ENCODE measurements at regions not wholly inside any gene's neighbourhood (a gene's known extent, or its start where the extent isn't known, plus 50 kb on each side); places are given as distances from the start of the nearest gene placed in this dataset.

GRCh38 chr3:55300701-55301100, 186.4 kb downstream of the WNT5A start:
- DNase-seq (ENCODE audit: low spot score in 2 of 2): no peak
- Histone ChIP-seq H3K27ac (no peak overlapping the region), H3K36me3 (no peaks in the 10 kb centered on the region), H3K4me1 (no peaks in the 10 kb centered on the region), H3K27me3 (no peaks in the 10 kb centered on the region), H3K9me3 (no peaks in the 10 kb centered on the region), H3K4me3 (no peak overlapping the region)
- TF ChIP-seq POLR2A (IDR thresholded peaks at IDR 0.05) (no peak), POLR2AphosphoS5 (IDR thresholded peaks at IDR 0.05) (no peak), CTCF (IDR thresholded peaks at IDR 0.05) (no peak)
- intact Hi-C loops (cut with DNase I; ENCODE audit: low total_unique reads): no loop called here

- H3K27me3 ChIP-seq: no peaks in the 10 kb centered on the region
- TF ChIP-seq POLR2AphosphoS5 (IDR thresholded peaks at IDR 0.05): no peak
- no peak for TF ChIP-seq CTCF (IDR thresholded peaks at IDR 0.05)
- TF ChIP-seq POLR2A (IDR thresholded peaks at IDR 0.05): no peak
- DNase-seq (ENCODE audit: low spot score in 2 of 2): no peak
- no peaks in the 10 kb centered on the region for H3K9me3 ChIP-seq
- H3K4me1 ChIP-seq: no peaks in the 10 kb centered on the region
- no peaks in the 10 kb centered on the region for H3K36me3 ChIP-seq
- intact Hi-C loops (cut with DNase I; ENCODE audit: low total_unique reads): no loop called here
- no peak overlapping the region for H3K4me3 ChIP-seq
- no peak overlapping the region for H3K27ac ChIP-seq
Observed at GRCh38 chr3:55297706-55298105, 189.4 kb downstream of the WNT5A start.

GRCh38 chr3:55297245-55297644, 189.9 kb downstream of the WNT5A start:
- Histone ChIP-seq H3K36me3 (no peaks in the 10 kb centered on the region), H3K9me3 (no peaks in the 10 kb centered on the region), H3K27me3 (no peaks in the 10 kb centered on the region), H3K27ac (no peak overlapping the region), H3K4me3 (no peak overlapping the region), H3K4me1 (no peaks in the 10 kb centered on the region)
- intact Hi-C loops (cut with DNase I; ENCODE audit: low total_unique reads): no loop called here
- DNase-seq (ENCODE audit: low spot score in 2 of 2): no peak
- no peak for TF ChIP-seq POLR2AphosphoS5 (IDR thresholded peaks at IDR 0.05)
- TF ChIP-seq CTCF (IDR thresholded peaks at IDR 0.05): no peak
- no peak for TF ChIP-seq POLR2A (IDR thresholded peaks at IDR 0.05)

- no peaks in the 10 kb centered on the region for H3K9me3 ChIP-seq
- intact Hi-C loops (cut with DNase I; ENCODE audit: low total_unique reads): no loop called here
- DNase-seq (ENCODE audit: low spot score in 2 of 2): no peak
- TF ChIP-seq CTCF (IDR thresholded peaks at IDR 0.05) (no peak), POLR2AphosphoS5 (IDR thresholded peaks at IDR 0.05) (no peak), POLR2A (IDR thresholded peaks at IDR 0.05) (no peak)
- H3K27ac ChIP-seq: no peak overlapping the region
- no peaks in the 10 kb centered on the region for H3K27me3 ChIP-seq
- no peaks in the 10 kb centered on the region for H3K4me1 ChIP-seq
- no peak overlapping the region for H3K4me3 ChIP-seq
- no peaks in the 10 kb centered on the region for H3K36me3 ChIP-seq
Observed at GRCh38 chr3:55296791-55297190, 190.3 kb downstream of the WNT5A start.

- intact Hi-C loops (cut with DNase I; ENCODE audit: low total_unique reads): no loop called here
- H3K27ac ChIP-seq: no peak overlapping the region
- no peak for DNase-seq (ENCODE audit: low spot score in 2 of 2)
- H3K4me1 ChIP-seq: no peaks in the 10 kb centered on the region
- H3K27me3 ChIP-seq: no peaks in the 10 kb centered on the region
- no peaks in the 10 kb centered on the region for H3K36me3 ChIP-seq
- TF ChIP-seq CTCF (IDR thresholded peaks at IDR 0.05): no peak
- TF ChIP-seq POLR2AphosphoS5 (IDR thresholded peaks at IDR 0.05): no peak
- TF ChIP-seq POLR2A (IDR thresholded peaks at IDR 0.05): no peak
- no peaks in the 10 kb centered on the region for H3K9me3 ChIP-seq
- no peak overlapping the region for H3K4me3 ChIP-seq
Observed at GRCh38 chr3:55296030-55296429, 191.1 kb downstream of the WNT5A start.
